Mesenchymal stem cell (in vitro differentiated cells and primary cell): ENCODE measurements at regions not wholly inside any gene's neighbourhood (a gene's known extent, or its start where the extent isn't known, plus 50 kb on each side); places are given as distances from the start of the nearest gene placed in this dataset.
A peak's percentile ranks its signal among the peaks of the same experiment; 100 is the strongest.

ENCODE experiments used
- DNase-seq: peaks from one replicate; pipeline ENCODE4 v3.0.0-alpha.2; 2013
- H2AFZ ChIP-seq: one replicate; pipeline ENCODE4 v1.6.1; 2013; ENCODE audit warnings: low read depth, mild to moderate bottlenecking, control low read depth, inconsistent platforms, low read length, moderate library complexity
- H2AK5ac ChIP-seq: 2 replicates; pipeline ENCODE4 v1.6.1; 2013; ENCODE audit warnings: low read length, moderate library complexity, mild to moderate bottlenecking, inconsistent platforms; ENCODE audit not compliant: severe bottlenecking
- H2BK120ac ChIP-seq: one replicate; pipeline ENCODE4 v1.6.1; 2013; ENCODE audit warnings: low read depth, mild to moderate bottlenecking, inconsistent platforms, low read length, moderate library complexity
- H2BK12ac ChIP-seq, 2 experiments: one replicate each; pipeline ENCODE4 v1.6.1; 2013; ENCODE audit warnings: inconsistent platforms in 2 of 2, low read length in 2 of 2, mild to moderate bottlenecking in 2 of 2, moderate library complexity in 2 of 2, control low read depth in 1 of 2
- H2BK15ac ChIP-seq: one replicate; pipeline ENCODE4 v1.6.1; 2013; ENCODE audit warnings: mild to moderate bottlenecking, low read depth, inconsistent platforms; ENCODE audit not compliant: poor library complexity, severe bottlenecking
- H2BK5ac ChIP-seq: 2 replicates; pipeline ENCODE4 v1.6.1; 2013; ENCODE audit warnings: low read depth, mild to moderate bottlenecking, low read length, control low read depth, inconsistent platforms; ENCODE audit not compliant: poor library complexity, severe bottlenecking
- H3K14ac ChIP-seq, 2 experiments: one replicate each; pipeline ENCODE4 v1.6.1; 2013; ENCODE audit warnings: inconsistent platforms in 2 of 2, low read length in 2 of 2, control low read depth in 1 of 2, mild to moderate bottlenecking in 1 of 2, moderate library complexity in 1 of 2
- H3K18ac ChIP-seq, 2 experiments: one replicate each; pipeline ENCODE4 v1.6.1; 2013; ENCODE audit warnings: inconsistent platforms in 2 of 2, low read length in 2 of 2, control low read depth in 1 of 2, low read depth in 1 of 2, mild to moderate bottlenecking in 1 of 2
- H3K23ac ChIP-seq, 2 experiments: one replicate each; pipeline ENCODE4 v1.6.1; 2013; ENCODE audit warnings: inconsistent platforms in 2 of 2, low read length in 2 of 2, mild to moderate bottlenecking in 2 of 2, moderate library complexity in 2 of 2, control low read depth in 1 of 2
- H3K27ac ChIP-seq: 2 replicates; pipeline ENCODE4 v1.5.1; 2013; ENCODE audit warnings: mild to moderate bottlenecking, moderate library complexity, low read length, control low read depth, inconsistent platforms; ENCODE audit not compliant: poor library complexity, severe bottlenecking
- H3K27me3 ChIP-seq, 2 experiments: 2 replicates each; pipeline versions ENCODE4 v1.6.1 to v1.7.0; 2013; ENCODE audit warnings: low read length in 2 of 2, mild to moderate bottlenecking in 2 of 2, moderate library complexity in 2 of 2, control low read depth in 1 of 2, inconsistent platforms in 1 of 2; ENCODE audit not compliant: control insufficient read depth in 1 of 2, insufficient read depth in 1 of 2
- H3K36me3 ChIP-seq, 2 experiments: 2 replicates each; pipeline versions ENCODE4 v1.6.1 to v1.7.0; 2013; ENCODE audit warnings: low read length in 2 of 2, control low read depth in 1 of 2, inconsistent platforms in 1 of 2, low read depth in 1 of 2, mild to moderate bottlenecking in 1 of 2; ENCODE audit not compliant: insufficient read depth in 2 of 2, control insufficient read depth in 1 of 2
- H3K4ac ChIP-seq, 2 experiments: one replicate each; pipeline ENCODE4 v1.6.1; 2013; ENCODE audit warnings: inconsistent platforms in 2 of 2, low read length in 2 of 2, mild to moderate bottlenecking in 2 of 2, moderate library complexity in 2 of 2, control low read depth in 1 of 2, low read depth in 1 of 2
- H3K4me1 ChIP-seq: 2 replicates; pipeline ENCODE4 v1.6.1; 2013; ENCODE audit warnings: low read depth, low read length, control low read depth; ENCODE audit not compliant: control insufficient read depth, insufficient read depth
- H3K4me2 ChIP-seq: 2 replicates; pipeline ENCODE4 v1.6.1; 2013; ENCODE audit warnings: low read length, mild to moderate bottlenecking, inconsistent platforms; ENCODE audit not compliant: poor library complexity, severe bottlenecking
- H3K4me3 ChIP-seq, 2 experiments: 2 replicates each; pipeline versions ENCODE4 v1.5.1 to v1.7.0; 2013; ENCODE audit warnings: low read length in 2 of 2, mild to moderate bottlenecking in 2 of 2, control low read depth in 1 of 2, low read depth in 1 of 2; ENCODE audit not compliant: insufficient read depth in 1 of 2
- H3K79me1 ChIP-seq: replicated peaks from 2 replicates; pipeline ENCODE4 v1.6.1; 2013; ENCODE audit warnings: mild to moderate bottlenecking, control low read depth, low read length, inconsistent platforms; ENCODE audit not compliant: poor library complexity, severe bottlenecking
- H3K9ac ChIP-seq: 2 replicates; pipeline ENCODE4 v1.7.0; 2013; ENCODE audit warnings: mild to moderate bottlenecking, low read length, moderate library complexity
- H3K9me3 ChIP-seq: 2 replicates; pipeline ENCODE4 v1.7.0; 2013; ENCODE audit warnings: mild to moderate bottlenecking, low read length; ENCODE audit not compliant: control insufficient read depth
- H4K8ac ChIP-seq: one replicate; pipeline ENCODE4 v1.6.1; 2013; ENCODE audit warnings: inconsistent platforms, mild to moderate bottlenecking, low read length, moderate library complexity
- H4K91ac ChIP-seq: one replicate; pipeline ENCODE4 v1.6.1; 2013; ENCODE audit warnings: mild to moderate bottlenecking, low read length, inconsistent platforms
- WGBS: methylation state at CpG from one replicate; pipeline ENCODE4 v1.1.7; 2013; ENCODE audit warnings: mixed read lengths; 5-methylcytosine and 5-hydroxymethylcytosine counted together

- H2AK5ac ChIP-seq = no peak overlapping the region
- no peak overlapping the region for H3K4me2 ChIP-seq
- no peak for DNase-seq
- H3K23ac ChIP-seq = no peak overlapping the region
- peak overlapping the region in 1 of 2 experiments; percentile 63 for H2BK12ac ChIP-seq
- H3K9ac ChIP-seq = no peak overlapping the region
- peak overlapping the region in 1 of 2 experiments; percentile 56 for H3K18ac ChIP-seq
- no peak overlapping the region for H2AFZ ChIP-seq
- peak overlapping the region; percentile 5 for H4K8ac ChIP-seq
- H3K9me3 ChIP-seq = peaks cover 4% of the 10 kb centered on the region
- H3K4me1 ChIP-seq = peaks cover 4% of the 10 kb centered on the region
- 60% methylated on average over 2 of the region's 2 CpGs for WGBS
- H2BK15ac ChIP-seq = no peak overlapping the region
- peak overlapping the region in 1 of 2 experiments; percentile 26 for H3K14ac ChIP-seq
- H3K4me3 ChIP-seq = no peak overlapping the region
- H3K36me3 ChIP-seq = no peaks in the 10 kb centered on the region
- no peak overlapping the region for H2BK5ac ChIP-seq
- H3K4ac ChIP-seq = peak overlapping the region in 1 of 2 experiments; percentile 10
- no peaks in the 10 kb centered on the region for H3K79me1 ChIP-seq
- no peak overlapping the region for H2BK120ac ChIP-seq
- no peak overlapping the region for H4K91ac ChIP-seq
- no peak overlapping the region for H3K27ac ChIP-seq
- no peaks in the 10 kb centered on the region for H3K27me3 ChIP-seq
These were observed 556.3 kb upstream of the TBL1XR1 start for GRCh38 chr3:177753451-177754155.

DNA sequence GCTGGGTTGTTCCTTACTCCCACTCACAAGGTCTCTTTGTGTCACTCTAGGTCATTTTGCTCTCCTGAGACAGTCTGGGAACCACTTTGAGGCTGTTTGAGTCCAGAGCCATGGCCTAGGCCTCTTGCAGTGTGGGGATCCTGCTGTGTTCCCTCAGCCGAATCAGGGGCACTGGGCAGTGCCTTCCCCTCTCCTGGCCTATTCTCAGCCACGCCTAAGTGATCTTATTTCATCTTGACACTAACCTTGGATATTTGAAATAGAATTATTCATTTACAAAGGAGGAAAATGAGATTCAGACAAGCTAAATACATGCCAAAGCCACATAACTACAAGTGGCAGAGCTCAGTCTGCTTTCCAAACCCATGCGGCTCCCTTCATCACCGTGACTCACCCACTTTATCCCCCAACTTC lies 557.2 kb upstream of the TBL1XR1 start:
- WGBS = 97% methylated on average over 2 of the region's 4 CpGs
- H3K14ac ChIP-seq = no peak overlapping the region
- H3K18ac ChIP-seq = no peak overlapping the region
- H2AK5ac ChIP-seq = peak overlapping the region; percentile 10
- H2BK120ac ChIP-seq = no peak overlapping the region
- H2BK5ac ChIP-seq = no peak overlapping the region
- H3K27ac ChIP-seq = no peak overlapping the region
- no peak overlapping the region for H4K8ac ChIP-seq
- H3K27me3 ChIP-seq = no peaks in the 10 kb centered on the region
- H2BK12ac ChIP-seq = no peak overlapping the region
- no peaks in the 10 kb centered on the region for H3K36me3 ChIP-seq
- no peak overlapping the region for H3K4me3 ChIP-seq
- no peaks in the 10 kb centered on the region for H3K79me1 ChIP-seq
- peaks cover 4% of the 10 kb centered on the region for H3K4me1 ChIP-seq
- peaks cover 4% of the 10 kb centered on the region for H3K9me3 ChIP-seq
- H2BK15ac ChIP-seq = no peak overlapping the region
- no peak for DNase-seq
- no peak overlapping the region for H3K4me2 ChIP-seq
- no peak overlapping the region for H3K23ac ChIP-seq
- H2AFZ ChIP-seq = no peak overlapping the region
- H4K91ac ChIP-seq = no peak overlapping the region
- no peak overlapping the region for H3K4ac ChIP-seq
- H3K9ac ChIP-seq = no peak overlapping the region

GRCh38 chr3:177758126-177758525 lies 560.8 kb upstream of the TBL1XR1 start:
- H3K18ac ChIP-seq = peak overlapping the region in 1 of 2 experiments; percentile 38
- H2BK15ac ChIP-seq = no peak overlapping the region
- H3K36me3 ChIP-seq = no peaks in the 10 kb centered on the region
- no peak overlapping the region for H4K91ac ChIP-seq
- no peak overlapping the region for H3K9ac ChIP-seq
- H2BK12ac ChIP-seq = no peak overlapping the region
- H3K23ac ChIP-seq = no peak overlapping the region
- H2AFZ ChIP-seq = no peak overlapping the region
- 73% methylated on average over 1 of the region's 1 CpG for WGBS
- H3K79me1 ChIP-seq = no peaks in the 10 kb centered on the region
- peaks cover 4% of the 10 kb centered on the region for H3K4me1 ChIP-seq
- H3K27me3 ChIP-seq = no peaks in the 10 kb centered on the region
- no peak overlapping the region for H3K4me3 ChIP-seq
- H3K27ac ChIP-seq = no peak overlapping the region
- no peak overlapping the region for H2BK120ac ChIP-seq
- no peak for DNase-seq
- no peak overlapping the region for H2AK5ac ChIP-seq
- no peak overlapping the region for H3K4ac ChIP-seq
- H3K14ac ChIP-seq = peak overlapping the region in 1 of 2 experiments; percentile 62
- no peak overlapping the region for H3K4me2 ChIP-seq
- no peak overlapping the region for H2BK5ac ChIP-seq
- H3K9me3 ChIP-seq = peaks cover 4% of the 10 kb centered on the region
- peak overlapping the region; percentile 40 for H4K8ac ChIP-seq

GRCh38 chr3:177760803-177761202 lies 563.5 kb upstream of the TBL1XR1 start:
- 100% methylated on average over 2 of the region's 2 CpGs for WGBS
- H3K79me1 ChIP-seq = no peaks in the 10 kb centered on the region
- H3K4me3 ChIP-seq = no peak overlapping the region
- no peak overlapping the region for H2BK12ac ChIP-seq
- no peak overlapping the region for H2BK5ac ChIP-seq
- H3K4me1 ChIP-seq = no peaks in the 10 kb centered on the region
- H2AFZ ChIP-seq = no peak overlapping the region
- no peak overlapping the region for H3K4me2 ChIP-seq
- H2BK15ac ChIP-seq = no peak overlapping the region
- no peak overlapping the region for H3K9ac ChIP-seq
- H2AK5ac ChIP-seq = no peak overlapping the region
- no peak overlapping the region for H4K8ac ChIP-seq
- H2BK120ac ChIP-seq = no peak overlapping the region
- no peak for DNase-seq
- no peak overlapping the region for H4K91ac ChIP-seq
- H3K27ac ChIP-seq = no peak overlapping the region
- H3K23ac ChIP-seq = no peak overlapping the region
- no peak overlapping the region for H3K18ac ChIP-seq
- peaks cover 4% of the 10 kb centered on the region for H3K9me3 ChIP-seq
- no peak overlapping the region for H3K4ac ChIP-seq
- no peaks in the 10 kb centered on the region for H3K36me3 ChIP-seq
- no peak overlapping the region for H3K14ac ChIP-seq
- no peaks in the 10 kb centered on the region for H3K27me3 ChIP-seq
